ENCODE measurements at regions not wholly inside any gene's neighbourhood (a gene's known extent, or its start where the extent isn't known, plus 50 kb on each side); places are given as distances from the start of the nearest gene placed in this dataset.
"Not testable (repeated sequence)": the region's sequence is repeated elsewhere in the genome, so short reads cannot be mapped to it uniquely, and the experiment has no call there.

DNA sequence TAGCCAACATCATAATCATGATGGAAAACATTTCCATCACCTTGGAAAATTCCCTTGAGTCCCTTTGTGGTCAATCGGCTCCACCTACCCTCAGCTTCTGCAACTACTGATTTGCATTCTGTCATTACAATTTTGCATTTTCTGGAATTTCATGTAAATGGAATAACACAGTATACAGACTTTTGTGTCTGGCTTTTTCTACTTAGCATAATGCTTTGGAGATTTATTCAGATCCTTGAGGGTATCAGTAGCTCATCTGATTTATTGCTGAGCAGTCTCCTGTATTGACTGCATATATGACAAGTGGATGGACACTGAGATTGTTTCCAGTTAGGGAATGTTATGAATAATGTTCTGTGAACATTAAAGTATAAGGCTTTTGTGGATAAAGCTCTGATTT, 358.3 kb downstream of the USP25 start:
- no peaks in the 10 kb centered on the region for H3K36me3 Mint-ChIP-seq (ENCODE audit: low read depth)
- DNase-seq (no peak), ATAC-seq (no peak)
- no peak overlapping the region for H3K27ac Mint-ChIP-seq
- H3K27me3 Mint-ChIP-seq: no peaks in the 10 kb centered on the region
- H3K4me1 Mint-ChIP-seq: no peaks in the 10 kb centered on the region
- no peaks in the 10 kb centered on the region for H3K9me3 Mint-ChIP-seq
- no peak overlapping the region for H3K4me3 Mint-ChIP-seq

- DNase-seq (no peak), ATAC-seq (no peak)
- no peaks in the 10 kb centered on the region for H3K36me3 Mint-ChIP-seq (ENCODE audit: low read depth)
These were observed 365.2 kb downstream of the USP25 start for GRCh38 chr21:16095005-16095404.

GRCh38 chr21:16096988-16097387, 367.2 kb downstream of the USP25 start:
- Mint-ChIP-seq H3K27me3 (no peaks in the 10 kb centered on the region), H3K27ac (no peak overlapping the region), H3K9me3 (no peaks in the 10 kb centered on the region), H3K36me3 (ENCODE audit: low read depth) (no peaks in the 10 kb centered on the region), H3K4me1 (no peaks in the 10 kb centered on the region), H3K4me3 (no peak overlapping the region)
- DNase-seq: no peak
- ATAC-seq: no peak

More at GRCh38 chr21:16095005-16095404, 365.2 kb downstream of the USP25 start:
- H3K4me3 Mint-ChIP-seq: no peak overlapping the region
- H3K4me1 Mint-ChIP-seq: no peaks in the 10 kb centered on the region
- H3K27me3 Mint-ChIP-seq: no peaks in the 10 kb centered on the region
- no peaks in the 10 kb centered on the region for H3K9me3 Mint-ChIP-seq
- no peak overlapping the region for H3K27ac Mint-ChIP-seq

DNA sequence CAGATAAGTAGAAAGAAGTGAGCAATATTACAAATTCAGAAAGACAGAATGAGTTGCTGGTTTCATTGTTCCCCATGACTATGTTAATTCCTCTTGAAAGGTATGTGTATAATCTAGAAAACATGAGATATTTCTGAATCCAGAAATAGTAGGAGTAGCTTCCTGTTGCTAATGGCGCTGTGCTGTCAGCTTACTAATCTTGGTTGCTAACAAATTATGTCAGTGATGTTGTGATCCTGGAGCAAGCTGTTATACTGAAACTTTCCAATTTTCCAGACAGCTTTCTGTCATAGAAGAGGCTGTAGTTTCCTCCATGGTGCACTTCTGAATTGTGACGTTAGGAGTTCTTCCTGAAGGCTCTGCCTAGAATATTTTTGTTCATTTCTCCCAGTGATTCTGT, 372.3 kb downstream of the USP25 start:
- ATAC-seq (no peak), DNase-seq (no peak)
- H3K27ac Mint-ChIP-seq: no peak overlapping the region
- H3K36me3 Mint-ChIP-seq (ENCODE audit: low read depth): no peaks in the 10 kb centered on the region
- peaks cover 2% of the 10 kb centered on the region for H3K27me3 Mint-ChIP-seq
- H3K4me3 Mint-ChIP-seq: no peak overlapping the region
- peaks cover 3% of the 10 kb centered on the region for H3K9me3 Mint-ChIP-seq
- H3K4me1 Mint-ChIP-seq: no peaks in the 10 kb centered on the region

DNA sequence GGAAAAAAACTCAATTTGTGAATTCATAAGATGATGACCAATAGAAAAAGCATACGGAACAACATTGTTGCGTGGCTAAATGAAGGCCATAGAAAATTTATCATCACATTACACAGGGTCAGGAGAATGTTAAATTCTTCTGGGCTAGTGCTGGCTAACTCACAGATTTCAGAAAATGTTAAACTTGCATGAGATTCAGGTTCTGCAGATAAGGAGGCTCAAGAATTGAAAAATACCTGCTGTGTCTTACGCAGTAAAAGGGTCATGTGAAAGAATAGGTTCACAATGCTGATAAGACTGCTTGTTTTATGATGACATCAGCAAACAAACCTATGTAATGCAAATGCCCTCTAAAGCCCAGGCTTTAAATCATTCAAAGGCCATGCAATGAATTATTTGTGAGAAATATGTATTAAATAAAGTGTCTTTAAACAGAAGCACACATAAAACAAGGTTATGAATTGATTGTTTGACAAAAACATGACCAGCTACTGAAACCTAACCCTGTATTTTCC, 378.8 kb downstream of the USP25 start:
- H3K27ac Mint-ChIP-seq: no peak overlapping the region
- no peaks in the 10 kb centered on the region for H3K4me1 Mint-ChIP-seq
- DNase-seq (no peak), ATAC-seq (no peak)
- peaks cover 3% of the 10 kb centered on the region for H3K9me3 Mint-ChIP-seq
- no peak overlapping the region for H3K4me3 Mint-ChIP-seq
- peaks cover 2% of the 10 kb centered on the region for H3K27me3 Mint-ChIP-seq
- H3K36me3 Mint-ChIP-seq (ENCODE audit: low read depth): no peaks in the 10 kb centered on the region

GRCh38 chr21:16113052-16113715, 383.4 kb downstream of the USP25 start:
- no peaks in the 10 kb centered on the region for H3K27me3 Mint-ChIP-seq
- DNase-seq: no peak
- no peak overlapping the region for H3K4me3 Mint-ChIP-seq
- H3K27ac Mint-ChIP-seq: no peak overlapping the region
- no peak for ATAC-seq
- peaks cover 5% of the 10 kb centered on the region for H3K9me3 Mint-ChIP-seq
- H3K36me3 Mint-ChIP-seq (ENCODE audit: low read depth): no peaks in the 10 kb centered on the region
- H3K4me1 Mint-ChIP-seq: no peaks in the 10 kb centered on the region

- Mint-ChIP-seq H3K27ac (no peak overlapping the region), H3K27me3 (no peaks in the 10 kb centered on the region), H3K36me3 (ENCODE audit: low read depth) (no peaks in the 10 kb centered on the region), H3K9me3 (peaks cover 5% of the 10 kb centered on the region), H3K4me3 (no peak overlapping the region), H3K4me1 (no peaks in the 10 kb centered on the region)
- no peak for DNase-seq
- ATAC-seq: no peak
These were observed 385.7 kb downstream of the USP25 start for GRCh38 chr21:16115461-16115860.

DNA sequence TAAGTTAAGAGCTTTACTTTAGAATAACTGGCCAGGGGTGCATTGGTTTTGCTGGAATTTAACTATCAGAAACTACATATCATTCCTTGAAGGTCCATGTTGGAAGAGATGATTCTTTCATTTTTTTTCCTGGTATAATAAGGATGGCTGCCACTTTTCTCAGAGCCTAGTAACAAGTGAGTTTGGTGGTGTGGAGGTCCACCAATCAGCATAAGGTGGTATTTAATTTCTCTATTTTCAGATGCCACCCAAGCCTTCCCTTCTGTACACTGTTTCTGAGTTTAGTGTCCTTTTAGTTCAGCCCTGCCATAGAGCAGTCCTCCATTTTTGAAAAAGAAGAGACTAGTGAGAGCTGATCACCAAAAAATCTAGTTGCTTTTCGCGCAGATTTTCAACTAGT, 386.3 kb downstream of the USP25 start:
- H3K27me3 Mint-ChIP-seq: no peaks in the 10 kb centered on the region
- H3K4me3 Mint-ChIP-seq: no peak overlapping the region
- ATAC-seq: no peak
- no peaks in the 10 kb centered on the region for H3K4me1 Mint-ChIP-seq
- no peak for DNase-seq
- H3K9me3 Mint-ChIP-seq: peaks cover 5% of the 10 kb centered on the region
- no peaks in the 10 kb centered on the region for H3K36me3 Mint-ChIP-seq (ENCODE audit: low read depth)
- no peak overlapping the region for H3K27ac Mint-ChIP-seq

DNA sequence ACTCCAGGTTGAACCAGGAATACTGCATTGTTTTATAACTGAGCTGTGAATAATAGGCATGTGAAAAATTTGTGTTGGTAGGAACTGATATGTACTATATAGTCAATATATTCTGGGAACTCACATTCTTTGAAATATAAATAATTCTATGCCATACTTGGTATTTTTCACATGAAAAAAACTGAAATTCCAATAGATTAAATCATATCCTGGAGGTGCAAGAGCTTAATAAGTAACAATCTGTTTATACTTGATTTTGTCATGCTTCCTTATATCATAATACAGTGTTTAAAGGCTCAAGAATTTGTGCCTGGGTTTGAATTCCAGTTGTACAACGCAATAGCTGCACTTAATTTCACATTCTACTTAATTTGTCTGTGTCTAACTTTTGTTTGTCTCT, 387.0 kb downstream of the USP25 start:
- H3K27ac Mint-ChIP-seq: no peak overlapping the region
- H3K27me3 Mint-ChIP-seq: no peaks in the 10 kb centered on the region
- H3K4me3 Mint-ChIP-seq: no peak overlapping the region
- ATAC-seq (no peak), DNase-seq (no peak)
- H3K9me3 Mint-ChIP-seq: peaks cover 5% of the 10 kb centered on the region
- no peaks in the 10 kb centered on the region for H3K4me1 Mint-ChIP-seq
- no peaks in the 10 kb centered on the region for H3K36me3 Mint-ChIP-seq (ENCODE audit: low read depth)

DNA sequence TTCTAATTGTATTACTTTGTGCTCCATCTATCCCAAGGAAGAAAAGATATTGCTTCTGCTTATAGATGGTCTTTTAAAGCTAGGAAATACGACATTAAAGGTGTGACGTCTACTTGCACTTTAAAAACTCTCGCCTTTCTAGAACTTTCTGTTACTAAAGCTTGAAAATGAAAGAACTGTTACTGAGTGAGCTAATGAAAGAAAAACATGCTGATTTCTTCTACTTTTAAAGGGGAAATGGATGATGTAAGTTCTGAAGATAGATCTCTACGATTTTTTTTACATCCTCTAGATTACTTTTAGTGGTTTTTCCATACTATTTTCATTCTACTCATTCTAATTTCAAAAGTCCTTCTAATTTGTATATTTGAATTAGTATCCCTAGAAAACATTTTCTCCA, 387.5 kb downstream of the USP25 start:
- Mint-ChIP-seq H3K27ac (no peak overlapping the region), H3K4me3 (no peak overlapping the region), H3K27me3 (no peaks in the 10 kb centered on the region), H3K9me3 (peaks cover 5% of the 10 kb centered on the region), H3K4me1 (no peaks in the 10 kb centered on the region), H3K36me3 (ENCODE audit: low read depth) (no peaks in the 10 kb centered on the region)
- DNase-seq (no peak), ATAC-seq (no peak)

DNA sequence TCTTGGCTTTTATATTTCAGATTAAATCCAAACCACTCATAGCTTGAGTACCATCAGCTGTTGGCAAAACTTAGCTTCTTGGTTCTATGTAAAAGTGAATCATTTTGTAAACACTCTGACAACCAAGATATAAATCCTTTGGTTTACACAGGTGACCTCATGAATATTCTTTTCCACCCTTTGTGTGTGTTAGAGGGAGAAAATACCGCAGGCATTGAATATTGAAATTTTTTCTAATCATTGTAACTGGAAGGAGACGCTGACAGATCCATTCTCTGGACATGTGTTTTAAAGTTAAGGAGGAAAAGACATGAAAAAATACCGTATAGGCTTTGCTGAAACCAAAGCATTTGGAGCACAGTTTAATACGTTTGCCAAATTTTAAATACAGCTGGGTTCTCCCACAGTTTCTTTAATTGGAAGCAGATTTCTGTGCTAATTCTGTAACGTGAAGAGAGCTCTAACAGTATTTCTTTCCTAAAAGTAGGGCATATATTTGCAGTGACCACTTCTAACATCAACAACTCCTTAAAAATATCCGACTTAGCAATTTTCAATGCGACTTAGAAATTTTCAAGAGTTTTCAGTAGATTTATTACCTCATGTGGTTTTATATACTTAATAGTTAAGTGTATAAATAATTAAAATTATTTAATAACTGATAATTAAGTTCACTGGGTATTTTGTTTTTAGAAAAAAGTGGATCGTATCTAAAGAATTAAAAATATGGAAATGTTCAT, 388.2 kb downstream of the USP25 start:
- Mint-ChIP-seq H3K27me3 (no peaks in the 10 kb centered on the region), H3K4me3 (no peak overlapping the region), H3K36me3 (ENCODE audit: low read depth) (no peaks in the 10 kb centered on the region), H3K4me1 (no peaks in the 10 kb centered on the region), H3K9me3 (peaks cover 5% of the 10 kb centered on the region), H3K27ac (no peak overlapping the region)
- DNase-seq (no peak), ATAC-seq (no peak)

DNA sequence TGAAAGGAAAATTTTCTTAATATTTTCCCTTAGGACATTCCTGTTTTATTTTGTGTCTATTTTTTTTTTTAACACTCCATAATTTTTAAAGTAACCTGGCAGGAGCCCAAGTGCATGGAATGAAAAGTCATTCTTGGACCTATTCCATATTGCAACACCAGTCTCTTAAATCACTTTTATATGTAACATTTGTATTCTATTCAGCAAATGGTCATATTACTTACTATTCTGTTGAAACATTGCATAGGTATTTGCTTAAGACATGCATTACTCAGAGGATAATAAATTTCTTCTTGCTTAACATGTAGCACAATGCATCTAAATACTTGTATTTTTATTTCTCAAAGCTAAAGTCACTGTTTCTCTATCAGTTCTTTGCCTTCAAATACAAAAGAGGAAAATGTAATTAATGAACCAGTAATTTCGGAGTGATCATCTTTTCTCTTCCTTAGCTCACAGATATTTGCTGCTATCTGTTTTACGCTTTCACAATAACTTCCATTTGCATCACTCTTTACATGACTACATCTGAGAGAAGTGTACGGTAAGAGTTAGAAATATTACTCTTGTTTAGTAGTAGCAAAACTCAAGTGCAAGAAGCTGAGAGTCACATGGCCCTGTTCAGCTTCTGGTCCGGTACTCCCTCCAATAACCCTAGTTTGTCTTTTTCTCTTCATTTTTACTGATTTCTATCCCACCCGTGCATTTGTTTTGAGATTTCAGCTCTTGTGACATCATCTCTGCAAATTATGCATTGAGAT, 394.8 kb downstream of the USP25 start:
- Mint-ChIP-seq H3K4me1 (no peaks in the 10 kb centered on the region), H3K4me3 (no peak overlapping the region), H3K27ac (no peak overlapping the region), H3K9me3 (no peaks in the 10 kb centered on the region), H3K36me3 (ENCODE audit: low read depth) (no peaks in the 10 kb centered on the region), H3K27me3 (no peaks in the 10 kb centered on the region)
- ATAC-seq (no peak), DNase-seq (no peak)

GRCh38 chr21:16125274-16125673, 395.5 kb downstream of the USP25 start:
- Mint-ChIP-seq H3K36me3 (ENCODE audit: low read depth) (no peaks in the 10 kb centered on the region), H3K4me1 (no peaks in the 10 kb centered on the region), H3K27me3 (no peaks in the 10 kb centered on the region), H3K9me3 (peaks cover 2% of the 10 kb centered on the region), H3K4me3 (no peak overlapping the region), H3K27ac (no peak overlapping the region)
- DNase-seq: no peak
- ATAC-seq: no peak

DNA sequence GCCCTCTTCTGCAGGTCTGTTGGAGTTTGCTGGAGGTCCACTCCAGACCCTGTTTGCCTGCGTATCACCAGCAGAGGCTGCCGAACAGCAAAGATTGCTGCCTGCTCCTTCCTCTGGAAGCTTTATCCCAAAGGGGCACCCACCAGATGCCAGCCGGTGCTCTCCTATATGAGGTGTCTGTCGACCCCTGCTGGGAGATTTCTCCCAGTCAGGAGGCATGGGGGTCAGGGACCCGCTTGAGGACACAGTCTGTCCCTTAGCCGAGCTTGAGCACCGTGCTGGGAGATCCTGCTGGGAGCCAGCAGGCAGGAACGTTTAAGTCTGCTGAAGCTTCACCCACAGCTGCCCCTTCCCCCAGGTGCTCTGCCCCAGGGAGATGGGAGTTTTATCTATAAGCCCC, 402.7 kb downstream of the USP25 start:
- not testable (repeated sequence) for H3K4me3 Mint-ChIP-seq; H3K27ac Mint-ChIP-seq; ATAC-seq; H3K27me3 Mint-ChIP-seq; H3K36me3 Mint-ChIP-seq (ENCODE audit: low read depth); H3K4me1 Mint-ChIP-seq; DNase-seq
- H3K9me3 Mint-ChIP-seq: peaks cover 14% of the 10 kb centered on the region

DNA sequence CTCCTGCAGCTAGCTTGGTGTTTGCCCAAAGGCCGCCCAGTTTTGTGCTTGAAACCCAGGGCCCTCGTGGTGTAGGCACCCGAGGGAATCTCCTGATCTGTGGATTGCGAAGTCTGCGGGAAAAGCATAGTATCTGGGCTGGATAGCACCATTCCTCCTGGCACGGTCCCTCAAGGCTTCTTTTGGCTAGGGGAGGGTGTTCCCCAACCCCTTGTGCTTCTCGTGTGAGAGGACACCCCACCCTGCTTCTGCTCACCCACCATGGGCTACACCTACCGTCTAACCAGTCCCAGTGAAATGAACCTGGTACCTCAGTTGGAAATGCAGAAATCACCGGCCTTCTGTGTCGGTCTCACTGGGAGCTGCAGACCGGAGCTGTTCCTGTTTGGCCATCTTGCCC, 403.5 kb downstream of the USP25 start:
- peaks cover 14% of the 10 kb centered on the region for H3K9me3 Mint-ChIP-seq
- no peaks in the 10 kb centered on the region for H3K27me3 Mint-ChIP-seq
- no peaks in the 10 kb centered on the region for H3K36me3 Mint-ChIP-seq (ENCODE audit: low read depth)
- H3K4me1 Mint-ChIP-seq: no peaks in the 10 kb centered on the region
- no peak overlapping the region for H3K27ac Mint-ChIP-seq
- DNase-seq (no peak), ATAC-seq (no peak)
- H3K4me3 Mint-ChIP-seq: no peak overlapping the region

Measured in activated naive CD8-positive, alpha-beta T cell treated with anti-CD3 and anti-CD28 coated beads, Interleukin-2, amount 50 U/mL, for 24 hours (primary cell).